ENCODE measurements at regions not wholly inside any gene's neighbourhood (a gene's known extent, or its start where the extent isn't known, plus 50 kb on each side); places are given as distances from the start of the nearest gene placed in this dataset.

DNA sequence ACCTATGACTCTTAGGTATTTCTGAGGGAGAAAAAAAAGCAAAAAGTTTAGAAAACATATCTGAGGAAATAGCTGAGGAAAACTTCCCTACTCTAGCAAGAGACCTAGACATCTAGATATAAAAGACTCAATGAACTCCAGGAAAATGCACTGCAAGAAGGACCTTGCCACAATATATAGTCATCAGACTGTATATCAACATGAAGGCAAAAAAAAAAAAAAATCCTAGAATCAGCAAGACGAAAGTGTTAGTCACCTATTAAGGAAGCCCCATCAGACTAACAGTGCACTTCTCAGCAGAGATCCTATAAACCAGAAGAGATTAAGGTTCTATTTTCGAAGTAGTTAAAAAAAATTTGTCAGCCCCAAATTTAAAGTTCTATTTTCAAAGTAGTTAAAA lies 166.2 kb downstream of the TMEM38B start:
- no peak for DNase-seq (ENCODE audit: low read depth in 2 of 2, low spot score in 1 of 2)

DNA sequence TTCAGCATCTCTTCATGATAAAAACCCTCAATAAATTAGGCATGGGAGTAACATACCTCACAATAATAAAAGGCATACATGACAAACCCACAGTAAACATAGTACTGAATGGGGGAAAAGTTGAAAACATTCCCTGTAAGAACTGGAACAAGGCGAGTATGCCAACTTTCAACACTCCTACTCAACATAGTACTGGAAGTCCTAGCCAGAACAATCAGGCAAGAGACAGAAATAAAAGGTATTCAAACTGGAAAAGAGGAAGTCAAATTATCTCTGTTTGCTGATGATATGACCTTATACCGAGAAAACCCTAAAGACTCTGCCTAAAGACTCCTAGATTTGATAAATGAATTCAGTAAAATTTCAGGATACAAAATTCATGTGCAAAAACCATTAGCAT lies 167.6 kb downstream of the TMEM38B start:
- DNase-seq (ENCODE audit: low read depth in 2 of 2, low spot score in 1 of 2), result no peak

DNA sequence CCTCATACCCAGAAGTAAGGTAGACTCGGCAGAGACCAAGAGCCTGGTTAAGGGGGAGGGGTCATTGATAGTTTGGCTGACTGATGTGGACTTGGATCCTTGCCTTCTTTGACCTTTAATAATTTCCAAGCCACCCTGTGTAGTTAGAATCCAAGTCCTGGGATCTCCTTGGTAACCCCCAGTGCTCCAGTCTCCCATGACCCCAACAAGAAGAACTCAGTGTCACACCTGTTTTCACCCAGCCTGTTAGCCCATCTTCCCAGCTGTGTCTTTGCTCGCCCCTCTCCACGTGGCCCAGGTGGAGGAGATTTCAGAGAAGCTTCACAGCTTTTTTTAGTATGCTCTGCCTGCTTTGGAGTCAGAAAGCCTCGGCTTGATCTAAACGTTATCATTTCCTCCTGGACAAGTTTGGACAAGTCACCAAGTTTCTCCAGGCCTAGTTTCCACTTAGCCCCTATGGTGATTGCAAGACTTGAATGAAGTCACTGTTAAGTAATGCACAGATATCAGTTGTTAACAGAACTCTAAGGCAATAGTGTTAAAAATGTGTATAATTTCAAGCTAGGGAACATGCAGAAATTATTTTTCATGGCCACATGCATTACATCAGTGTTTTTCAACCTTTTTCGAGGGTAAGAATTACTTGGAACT lies 170.0 kb downstream of the TMEM38B start:
- no peak for DNase-seq (ENCODE audit: low read depth in 2 of 2, low spot score in 1 of 2)

DNA sequence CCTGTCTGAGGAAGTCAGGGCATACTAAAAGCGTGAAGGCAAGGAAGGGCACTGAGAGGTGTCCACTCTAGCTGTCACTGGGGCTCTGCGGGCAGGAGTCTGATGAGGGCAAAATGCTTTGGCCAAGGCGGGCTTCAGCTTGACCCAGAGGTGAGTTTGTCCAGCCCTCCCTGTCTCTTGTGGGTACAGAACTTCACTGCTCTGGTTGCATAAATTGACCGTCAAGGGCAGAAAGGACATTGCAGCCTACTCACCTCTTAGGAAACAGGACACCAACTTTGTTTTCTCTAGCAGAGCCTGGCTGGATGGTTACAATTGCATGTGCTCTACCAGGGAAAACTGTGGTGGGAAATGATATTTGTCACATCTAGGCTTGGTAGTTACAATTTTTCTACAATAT lies 170.9 kb downstream of the TMEM38B start:
- DNase-seq (ENCODE audit: low read depth in 2 of 2, low spot score in 1 of 2), result no peak

DNA sequence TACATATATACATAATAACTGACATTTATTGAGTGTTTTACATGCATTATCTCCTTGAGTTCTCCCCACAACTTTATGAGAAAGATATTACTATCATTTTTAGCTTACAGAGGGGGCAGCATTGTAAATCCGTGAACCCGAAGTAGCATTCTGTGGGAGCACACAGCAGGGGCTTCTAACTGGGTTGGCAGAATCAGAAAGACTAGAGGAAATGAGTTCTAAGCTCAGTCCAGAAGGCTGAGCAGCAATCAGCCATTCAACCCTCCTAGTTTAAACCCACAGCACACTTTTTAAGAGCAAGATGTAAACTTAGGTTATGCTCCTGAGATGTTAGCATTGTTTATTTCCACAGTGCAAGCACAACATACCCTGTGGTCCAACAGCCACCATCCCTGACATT lies 177.2 kb downstream of the TMEM38B start:
- DNase-seq (ENCODE audit: low read depth in 2 of 2, low spot score in 1 of 2), result no peak

DNA sequence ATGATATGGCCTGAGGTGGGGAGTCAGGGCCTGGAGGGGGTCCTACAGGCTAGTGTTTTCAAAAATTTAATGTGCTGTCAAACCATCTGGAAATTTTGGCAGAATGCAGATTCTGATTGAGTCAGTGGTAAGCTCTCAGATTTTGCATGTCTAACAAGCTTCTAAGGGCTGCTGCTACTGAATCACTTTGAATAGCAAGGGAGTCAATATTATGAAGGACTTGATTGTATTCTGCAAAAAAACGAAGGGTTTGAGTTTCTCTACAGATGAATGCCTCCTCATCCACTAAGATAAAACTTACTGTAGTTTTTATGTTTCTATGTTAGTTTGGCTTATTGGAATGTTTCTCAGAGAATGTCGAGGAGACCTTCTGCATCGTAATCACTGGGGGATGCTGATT lies 179.5 kb downstream of the TMEM38B start:
- no peak for DNase-seq (ENCODE audit: low read depth in 2 of 2, low spot score in 1 of 2)

DNA sequence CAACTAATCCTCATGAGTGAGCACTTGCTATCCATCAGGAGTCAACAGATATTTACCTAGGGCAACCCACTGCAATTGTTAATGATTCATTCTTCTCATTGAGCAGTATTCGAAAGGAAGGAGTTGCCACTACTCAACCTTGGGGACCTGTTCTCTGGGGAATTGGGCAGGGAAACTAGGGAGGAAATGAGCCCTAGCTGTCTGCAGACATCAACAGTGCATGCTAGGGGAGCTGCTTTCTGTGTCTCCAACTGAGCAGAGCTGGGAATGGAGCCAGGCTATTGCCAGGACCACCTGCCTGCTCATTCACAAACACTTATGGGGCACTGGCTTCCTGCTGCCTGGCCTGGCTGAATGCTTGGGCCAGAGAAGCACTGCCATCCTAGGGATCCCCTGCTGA lies 183.4 kb downstream of the TMEM38B start:
- DNase-seq (ENCODE audit: low read depth in 2 of 2, low spot score in 1 of 2), result no peak

DNA sequence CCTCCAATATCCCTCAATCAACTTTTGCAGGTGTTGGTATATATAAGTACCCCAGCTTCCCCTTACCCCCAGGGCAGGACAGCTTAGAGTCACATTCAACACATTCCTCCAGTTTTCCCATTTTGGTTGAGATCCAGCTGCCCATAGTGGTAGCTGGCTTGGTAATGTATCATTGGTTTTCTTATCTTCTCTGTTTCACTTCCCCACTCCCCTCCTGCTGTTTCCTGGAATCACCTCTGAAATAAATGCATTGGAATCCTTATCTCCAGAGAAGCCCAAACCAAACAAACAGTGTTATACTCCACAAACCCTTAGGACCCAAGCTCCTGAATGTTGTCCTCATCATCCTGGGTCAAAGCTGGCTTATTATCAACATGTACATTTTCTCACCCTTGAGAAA lies 184.8 kb downstream of the TMEM38B start:
- DNase-seq (ENCODE audit: low read depth in 2 of 2, low spot score in 1 of 2), result no peak

DNA sequence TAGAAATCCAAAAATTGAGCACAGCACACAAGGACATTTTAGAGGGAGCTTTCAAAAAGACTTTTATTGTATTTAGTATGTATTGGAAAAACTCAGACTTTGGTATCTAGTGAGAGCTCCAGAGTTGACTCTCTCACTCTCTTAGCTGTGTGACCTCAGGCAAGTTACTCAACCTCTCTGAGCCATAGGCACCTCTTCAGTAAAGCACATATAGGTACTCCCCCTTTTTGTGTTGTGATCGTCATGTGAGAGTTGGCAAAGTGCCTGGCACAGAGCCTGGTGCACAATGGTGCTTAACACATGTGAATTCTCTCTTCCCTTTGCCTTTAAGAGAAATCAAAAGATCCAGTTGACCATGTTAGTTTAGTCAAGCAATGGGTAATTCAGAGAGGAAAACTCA lies 186.2 kb downstream of the TMEM38B start:
- no peak for DNase-seq (ENCODE audit: low read depth in 2 of 2, low spot score in 1 of 2)

DNA sequence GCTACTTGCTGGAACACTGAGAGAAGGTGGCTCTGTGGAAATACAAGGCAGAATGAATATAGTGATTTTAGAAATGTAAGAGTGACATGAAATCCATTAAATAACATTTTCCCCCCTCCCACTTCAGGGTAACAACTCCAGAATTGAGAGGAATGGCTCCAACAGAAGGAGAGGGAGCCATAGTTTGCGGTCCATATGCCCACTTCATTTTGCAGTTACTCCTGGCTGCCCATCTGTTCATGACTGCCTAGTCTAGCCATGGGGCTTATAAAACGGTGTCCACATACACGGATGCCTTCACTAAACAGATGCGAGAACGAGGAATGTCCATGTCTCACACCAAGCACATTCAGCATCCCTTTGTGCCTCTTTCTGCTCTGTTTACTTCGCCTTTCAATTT lies 186.7 kb downstream of the TMEM38B start:
- DNase-seq (ENCODE audit: low read depth in 2 of 2, low spot score in 1 of 2), result no peak

DNA sequence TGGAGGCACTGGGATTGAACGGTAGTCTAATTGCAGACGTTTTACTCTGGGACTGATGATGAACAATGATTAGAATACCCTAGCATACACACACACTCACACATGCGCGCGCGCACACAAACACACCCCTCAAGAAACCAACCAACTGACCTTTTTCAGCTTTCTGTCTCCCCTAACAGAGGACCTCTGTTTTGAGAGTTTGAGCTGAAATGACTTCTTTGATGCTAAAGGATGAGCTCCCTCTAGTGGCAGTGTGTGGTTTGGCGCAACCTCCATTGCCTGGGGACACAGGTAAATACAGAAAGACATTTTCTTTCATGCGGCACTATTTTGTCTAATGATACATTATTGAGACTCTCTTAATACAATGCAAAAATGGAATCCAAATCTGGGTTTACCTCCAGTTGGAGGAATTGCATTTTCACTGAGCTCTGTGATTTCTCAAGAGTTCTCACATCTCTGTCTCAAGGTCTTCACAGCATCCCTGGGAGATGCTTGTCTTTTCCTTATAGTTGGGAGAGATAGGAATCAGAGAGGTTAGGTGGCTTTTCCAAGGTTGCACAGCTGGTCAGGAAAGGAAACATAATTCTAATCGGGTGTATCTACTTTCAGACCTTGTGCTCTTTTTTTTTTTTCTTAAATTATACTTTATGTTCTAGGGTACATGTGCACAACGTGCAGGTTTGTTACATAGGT lies 187.5 kb downstream of the TMEM38B start:
- DNase-seq (ENCODE audit: low read depth in 2 of 2, low spot score in 1 of 2), result peak; percentile 10 to 26

DNA sequence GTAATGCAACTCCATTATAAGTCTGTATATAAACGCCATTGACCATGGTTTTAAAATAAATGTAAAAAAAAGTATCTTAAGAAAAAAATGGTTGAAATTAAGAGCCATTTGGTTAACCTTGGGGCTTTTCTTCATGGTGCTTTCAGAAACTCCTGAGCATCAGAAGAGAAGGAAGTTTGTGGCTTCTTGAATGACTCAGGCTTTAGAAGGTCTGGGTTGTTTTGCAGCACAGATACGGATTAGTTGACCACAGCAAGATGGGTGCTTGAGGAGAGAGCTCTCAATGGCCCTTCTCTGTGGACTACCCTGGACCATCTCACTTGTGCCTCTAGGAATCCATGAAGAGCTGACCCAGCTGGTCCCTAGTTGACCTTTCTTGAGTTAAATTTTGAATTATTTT lies 189.5 kb downstream of the TMEM38B start:
- no peak for DNase-seq (ENCODE audit: low read depth in 2 of 2, low spot score in 1 of 2)

DNA sequence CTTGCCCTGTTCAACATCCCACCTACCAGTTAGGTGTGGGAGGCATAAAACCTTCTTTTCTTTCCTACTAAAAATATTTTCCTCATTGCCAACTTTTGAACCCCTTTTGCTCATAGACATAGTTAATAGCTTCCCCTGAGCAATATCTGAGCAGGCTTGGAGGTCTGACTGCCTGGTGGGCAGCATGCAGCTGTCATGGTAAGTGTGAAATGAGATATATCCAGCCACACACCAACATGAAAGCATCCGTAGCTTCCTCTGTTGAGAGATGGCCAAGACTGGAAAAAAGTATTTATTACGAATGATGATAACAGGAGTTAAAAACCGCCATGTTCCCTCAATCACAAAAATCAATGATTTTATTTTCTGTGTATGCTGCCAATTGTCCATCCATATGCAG lies 190.1 kb downstream of the TMEM38B start:
- no peak for DNase-seq (ENCODE audit: low read depth in 2 of 2, low spot score in 1 of 2)

DNA sequence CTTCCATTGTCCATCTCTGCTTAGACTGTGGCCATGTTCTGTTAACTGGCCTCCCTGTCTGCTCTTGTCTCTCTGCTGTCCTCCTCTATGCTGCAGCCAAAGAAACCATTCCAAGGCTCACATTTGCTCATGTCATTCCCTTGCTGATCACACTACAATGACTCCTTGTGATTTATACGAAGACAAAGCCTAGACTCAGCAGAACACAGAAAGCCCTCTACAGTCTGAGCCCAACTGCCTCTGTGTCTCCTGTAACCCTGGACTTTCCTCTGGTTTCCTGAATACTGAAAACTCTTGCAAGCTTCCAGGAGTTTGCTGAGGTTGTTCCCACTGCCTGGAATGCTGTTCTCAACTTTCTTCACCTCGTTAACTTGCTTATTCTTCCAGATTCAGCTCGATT lies 191.8 kb downstream of the TMEM38B start:
- DNase-seq (ENCODE audit: low read depth in 2 of 2, low spot score in 1 of 2), result no peak

DNA sequence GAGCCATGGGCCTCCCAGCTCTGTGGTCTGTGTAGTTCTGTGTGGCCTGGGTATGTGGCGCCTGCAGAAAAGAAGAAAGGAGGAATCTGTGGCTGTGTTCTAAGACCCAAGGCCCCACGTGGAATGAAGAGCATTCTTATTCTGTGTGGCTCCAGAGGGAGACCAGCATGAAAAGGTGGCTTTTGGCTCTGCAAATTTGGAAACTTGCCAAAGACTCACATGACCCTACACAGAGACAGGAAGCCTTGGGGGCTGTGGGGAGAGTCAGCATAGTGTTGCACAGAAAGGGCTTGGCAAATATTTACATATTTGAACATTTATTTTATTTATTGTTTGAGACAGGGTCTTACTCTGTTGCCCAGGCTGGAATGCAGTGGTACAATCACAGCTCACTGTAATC lies 193.3 kb downstream of the TMEM38B start:
- no peak for DNase-seq (ENCODE audit: low read depth in 2 of 2, low spot score in 1 of 2)

DNA sequence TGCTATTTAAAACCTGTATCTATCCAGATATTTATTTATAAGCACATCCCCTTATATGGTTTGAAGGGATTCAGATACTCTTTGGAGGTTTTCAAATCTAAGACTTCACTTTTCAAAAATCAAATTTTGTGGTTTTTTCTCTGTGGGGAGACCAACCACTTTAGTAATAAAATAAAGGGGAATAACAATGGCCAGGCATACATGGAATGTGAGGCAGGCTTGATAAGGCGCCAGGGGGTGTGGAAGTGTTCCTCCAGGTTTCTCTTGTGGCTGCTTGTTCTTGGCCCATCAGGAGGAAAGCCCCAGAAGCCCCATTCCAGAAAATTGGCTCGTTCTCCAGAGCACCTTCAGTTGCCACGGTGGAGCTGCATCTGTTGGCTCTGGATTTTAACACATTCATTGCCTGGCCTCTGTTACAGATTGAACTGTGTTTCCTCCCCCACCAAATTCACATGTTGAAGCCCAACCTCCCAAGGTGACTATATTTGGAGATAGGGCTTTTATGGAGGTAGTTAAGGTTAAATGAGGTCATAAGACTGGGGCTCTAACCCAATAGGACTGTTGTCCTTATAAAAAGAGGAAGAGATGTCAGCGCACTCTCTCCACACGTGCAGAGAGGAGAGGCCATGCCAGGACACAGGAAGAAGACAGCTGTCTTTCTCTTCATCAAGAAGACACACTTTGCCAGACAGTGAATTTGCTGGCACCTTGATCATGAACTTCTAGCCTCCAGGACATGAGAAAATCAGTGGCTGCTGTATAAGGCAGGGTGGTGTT lies 195.9 kb downstream of the TMEM38B start:
- no peak for DNase-seq (ENCODE audit: low read depth in 2 of 2, low spot score in 1 of 2)

DNA sequence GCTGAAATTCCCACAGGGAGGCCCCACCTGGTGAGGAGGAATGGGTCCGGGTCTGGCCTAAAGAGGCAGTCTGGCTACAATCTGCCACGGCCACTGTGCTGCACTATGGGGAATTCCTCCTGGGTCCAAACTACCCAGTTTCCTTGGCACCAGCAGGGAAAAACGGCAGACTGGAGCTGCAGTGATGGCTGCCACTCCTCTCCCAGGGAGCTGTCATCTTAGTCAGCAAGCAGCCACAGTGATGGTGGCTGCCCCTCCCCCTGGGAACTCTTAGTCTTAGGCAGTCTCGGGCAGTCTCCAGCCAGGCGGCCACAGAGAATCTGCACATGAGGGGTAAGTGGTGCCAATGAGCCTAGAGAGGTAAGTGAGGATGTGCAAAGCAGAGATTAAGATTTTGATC lies 205.8 kb downstream of the TMEM38B start:
- no peak for DNase-seq (ENCODE audit: low read depth in 2 of 2, low spot score in 1 of 2)

DNA sequence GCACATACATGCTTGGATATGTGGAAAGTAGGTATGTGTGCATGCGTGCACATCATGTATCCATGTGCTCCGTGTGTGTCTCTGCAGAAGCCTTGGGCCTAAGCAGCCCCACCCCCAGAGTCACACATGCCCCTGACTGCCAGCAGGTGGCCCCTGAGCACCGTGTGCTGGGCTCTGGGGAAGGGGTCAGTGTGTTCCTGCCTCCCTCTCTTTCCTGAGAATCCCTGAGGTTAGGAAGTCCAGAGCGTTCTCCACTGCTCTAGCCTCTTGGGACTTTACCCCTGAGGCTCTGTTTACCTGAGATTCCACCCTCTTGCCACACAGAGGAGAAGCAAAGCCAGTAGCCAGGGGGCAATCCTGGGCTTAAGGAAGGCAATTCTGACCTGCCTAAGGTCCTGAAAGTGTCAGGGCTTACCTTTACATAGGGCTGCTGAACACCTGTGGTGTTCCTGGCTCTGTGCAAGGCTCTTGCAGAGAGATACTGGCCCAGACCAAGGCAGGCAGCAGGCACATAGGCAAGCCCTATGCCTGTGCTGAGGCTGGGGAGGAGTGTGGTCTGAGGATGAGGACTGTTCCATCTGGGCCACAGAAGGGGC lies 207.3 kb downstream of the TMEM38B start:
- DNase-seq (ENCODE audit: low read depth in 2 of 2, low spot score in 1 of 2), result no peak

DNA sequence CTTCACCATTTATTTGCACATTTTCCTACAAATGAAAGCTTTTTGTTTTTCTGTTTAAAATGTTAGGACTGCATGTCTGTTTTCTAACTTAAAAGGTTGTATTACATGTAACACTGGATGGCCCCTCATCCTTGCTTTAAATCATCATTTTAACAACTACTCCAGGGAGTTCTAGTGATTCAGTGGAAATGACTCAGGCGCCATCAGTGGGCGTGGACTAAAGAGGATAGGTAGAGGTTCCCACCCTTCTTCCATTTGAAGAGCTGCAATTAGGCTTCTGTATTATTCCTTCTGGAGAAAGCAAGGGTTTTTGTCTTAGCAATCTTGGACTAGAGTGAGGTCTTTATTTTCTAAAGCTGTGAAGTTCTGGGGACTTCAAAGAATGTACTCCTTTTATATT lies 213.7 kb downstream of the TMEM38B start:
- DNase-seq (ENCODE audit: low read depth in 2 of 2, low spot score in 1 of 2), result no peak

DNA sequence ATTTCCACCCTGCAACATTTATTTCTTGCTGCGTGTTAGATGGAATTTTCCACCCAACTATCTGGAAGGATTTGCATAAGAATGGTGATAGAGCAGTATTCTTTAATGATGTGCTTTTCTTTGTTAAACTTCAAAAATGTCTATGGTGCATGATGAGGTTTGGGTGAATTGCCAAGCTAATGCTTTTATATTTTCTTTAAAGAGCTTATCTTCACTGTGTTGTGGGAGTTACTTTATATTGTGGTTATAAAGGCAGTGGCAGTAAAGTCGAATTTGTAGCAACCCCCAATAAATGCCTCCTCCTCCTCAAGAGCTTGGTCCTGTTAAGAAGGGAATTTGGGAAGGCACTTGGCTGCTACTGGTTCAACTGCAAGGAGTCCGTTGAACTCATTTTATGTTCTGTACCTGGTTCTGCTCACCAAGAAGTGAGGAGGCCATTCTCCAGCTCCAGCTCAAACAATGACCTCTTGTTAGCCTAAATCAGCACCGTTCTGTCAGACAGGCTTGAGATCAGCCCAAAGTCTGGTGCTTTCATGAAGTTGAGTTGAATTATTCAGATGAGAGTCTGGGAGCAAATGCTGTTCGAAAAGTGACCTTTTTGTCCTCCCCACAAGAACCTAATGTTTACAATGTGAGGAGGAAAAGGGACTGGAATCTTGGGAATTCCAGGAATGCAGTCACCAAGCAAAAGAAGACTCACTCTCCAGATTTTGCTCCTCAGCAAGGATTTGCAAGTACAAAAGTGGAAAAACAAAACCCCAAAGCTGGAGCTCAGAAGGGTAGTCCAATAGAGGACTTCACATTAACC lies 217.0 kb downstream of the TMEM38B start:
- DNase-seq (ENCODE audit: low read depth in 2 of 2, low spot score in 1 of 2), result no peak

DNA sequence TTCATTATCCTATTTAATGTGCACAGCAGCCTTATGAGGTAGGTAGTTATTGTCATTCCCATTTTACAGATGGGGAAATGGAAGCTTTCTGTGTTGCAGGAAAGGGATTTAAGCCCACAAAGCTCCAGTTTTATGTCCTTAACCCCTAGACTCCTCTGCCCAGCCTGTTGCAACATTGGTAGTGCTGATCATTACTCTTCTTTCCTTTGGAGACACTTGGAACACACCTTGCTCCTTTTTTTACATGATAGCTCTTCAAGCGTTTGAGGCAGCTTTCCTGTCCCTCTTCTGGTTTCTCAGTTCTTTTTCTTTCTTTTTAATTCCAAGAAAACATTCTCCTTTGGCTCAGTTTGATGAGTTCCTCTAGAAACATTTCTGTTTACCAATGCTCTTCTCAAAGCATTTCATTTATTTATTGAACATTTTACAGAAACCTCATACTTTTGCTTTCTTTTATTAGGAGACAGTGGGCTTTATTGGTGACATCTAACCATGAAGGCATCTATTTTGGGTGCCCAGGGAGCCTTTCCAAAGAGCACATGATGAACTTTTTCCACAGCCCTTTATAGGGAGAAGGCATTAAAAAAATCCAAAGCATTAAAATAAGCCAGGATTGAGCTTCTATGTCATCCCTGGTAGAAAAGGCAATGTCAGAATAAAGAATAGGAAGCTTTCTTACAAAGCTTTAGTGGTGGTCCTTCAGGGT lies 218.0 kb downstream of the TMEM38B start:
- no peak for DNase-seq (ENCODE audit: low read depth in 2 of 2, low spot score in 1 of 2)

Measured in stimulated activated CD8-positive, alpha-beta memory T cell treated with anti-CD3 and anti-CD28 coated beads, Interleukin-4, amount 100 ng/mL, for 1 hour (primary cell).